HG03097 (cell line): ENCODE measurements at regions not wholly inside any gene's neighbourhood (a gene's known extent, or its start where the extent isn't known, plus 50 kb on each side); places are given as distances from the start of the nearest gene placed in this dataset.

Source experiments
- ATAC-seq: cut with Tn5 transposase; IDR thresholded peaks from one replicate; pipeline ENCODE4 v1.9.1; 2021; ENCODE audit not compliant: unreplicated experiment, low FRiP score

- ATAC-seq, result no peak
These were observed 301.6 kb downstream of the NR2F1-AS1 start for GRCh38 chr5:93279296-93279963.

- no peak for ATAC-seq
These were observed 302.1 kb downstream of the NR2F1-AS1 start for GRCh38 chr5:93278896-93279295.

- no peak for ATAC-seq
These were observed 304.0 kb downstream of the NR2F1-AS1 start for GRCh38 chr5:93277051-93277450.

GRCh38 chr5:93275376-93275775 is 305.6 kb downstream of the NR2F1-AS1 start:
- no peak for ATAC-seq

- no peak for ATAC-seq
These were observed 306.7 kb downstream of the NR2F1-AS1 start for GRCh38 chr5:93274291-93274690.

- ATAC-seq, result no peak
These were observed 307.8 kb downstream of the NR2F1-AS1 start for GRCh38 chr5:93273176-93273575.

GRCh38 chr5:93272108-93272507 is 308.9 kb downstream of the NR2F1-AS1 start:
- no peak for ATAC-seq

GRCh38 chr5:93267736-93268135 is 313.3 kb downstream of the NR2F1-AS1 start:
- ATAC-seq, result no peak

- no peak for ATAC-seq
These were observed 313.7 kb downstream of the NR2F1-AS1 start for GRCh38 chr5:93267276-93267675.

GRCh38 chr5:93257616-93258015 is 323.4 kb downstream of the NR2F1-AS1 start:
- ATAC-seq, result no peak

GRCh38 chr5:93255796-93256195 is 325.2 kb downstream of the NR2F1-AS1 start:
- no peak for ATAC-seq

GRCh38 chr5:93252165-93252564 is 328.9 kb downstream of the NR2F1-AS1 start:
- no peak for ATAC-seq

- no peak for ATAC-seq
These were observed 329.7 kb downstream of the NR2F1-AS1 start for GRCh38 chr5:93251347-93251746.

GRCh38 chr5:93250424-93250823 is 330.6 kb downstream of the NR2F1-AS1 start:
- ATAC-seq, result no peak

- no peak for ATAC-seq
These were observed 331.2 kb downstream of the NR2F1-AS1 start for GRCh38 chr5:93249651-93250289.

- ATAC-seq, result no peak
These were observed 333.9 kb downstream of the NR2F1-AS1 start for GRCh38 chr5:93247105-93247504.

- no peak for ATAC-seq
These were observed 334.7 kb downstream of the NR2F1-AS1 start for GRCh38 chr5:93246090-93246855.

GRCh38 chr5:93245226-93245625 is 335.8 kb downstream of the NR2F1-AS1 start:
- no peak for ATAC-seq

- ATAC-seq, result no peak
These were observed 337.5 kb downstream of the NR2F1-AS1 start for GRCh38 chr5:93243481-93243880.

- ATAC-seq, result peak; percentile 71
These were observed 340.7 kb downstream of the NR2F1-AS1 start for GRCh38 chr5:93240228-93240834.

- no peak for ATAC-seq
These were observed 344.1 kb downstream of the NR2F1-AS1 start for GRCh38 chr5:93236807-93237421.
